BE2C (cell line): ENCODE measurements at regions not wholly inside any gene's neighbourhood (a gene's known extent, or its start where the extent isn't known, plus 50 kb on each side); places are given as distances from the start of the nearest gene placed in this dataset.

ENCODE experiments used
- DNase-seq: peaks from one replicate; pipeline ENCODE4 v3.0.0-alpha.2; 2020
- H3K27me3 ChIP-seq: fragments of 250-450 bp; sonication (Bioruptor Pico); 2 replicates; pipeline ENCODE4 v1.5.1; 2020; ENCODE audit warnings: mild to moderate bottlenecking
- H3K36me3 ChIP-seq: fragments of 250-450 bp; sonication (Bioruptor Pico); 2 replicates; pipeline ENCODE4 v1.5.1; 2020; ENCODE audit warnings: mild to moderate bottlenecking
- H3K4me1 ChIP-seq: fragments of 250-450 bp; sonication (Bioruptor Pico); 2 replicates; pipeline ENCODE4 v1.5.1; 2020
- H3K4me3 ChIP-seq: 2 replicates; pipeline ENCODE4 v1.5.1; 2011; ENCODE audit warnings: low read depth, low read length
- H3K9me3 ChIP-seq: fragments of 250-450 bp; sonication (Bioruptor Pico); 2 replicates; pipeline ENCODE4 v1.5.1; 2020
- CTCF ChIP-seq: IDR thresholded peaks from 2 replicates; pipeline ENCODE4 v1.5.1; 2012; ENCODE audit warnings: mild to moderate bottlenecking, low read depth, low read length

GRCh38 chr18:41849632-41850031 is 105.4 kb upstream of the PIK3C3 start:
- TF ChIP-seq CTCF: no peak
- Histone ChIP-seq H3K9me3 (no peaks in the 10 kb centered on the region), H3K4me3 (no peak overlapping the region), H3K4me1 (no peaks in the 10 kb centered on the region), H3K36me3 (no peaks in the 10 kb centered on the region), H3K27me3 (no peaks in the 10 kb centered on the region)
- no peak for DNase-seq

- no peak for DNase-seq
- no peak for TF ChIP-seq CTCF
Measured at GRCh38 chr18:41845563-41845962, 109.5 kb upstream of the PIK3C3 start.

GRCh38 chr18:41842886-41843285 is 112.1 kb upstream of the PIK3C3 start:
- Histone ChIP-seq H3K36me3 (no peaks in the 10 kb centered on the region), H3K4me3 (no peak overlapping the region), H3K9me3 (no peaks in the 10 kb centered on the region), H3K27me3 (no peaks in the 10 kb centered on the region), H3K4me1 (no peaks in the 10 kb centered on the region)
- TF ChIP-seq CTCF: no peak
- no peak for DNase-seq

More at GRCh38 chr18:41845563-41845962, 109.5 kb upstream of the PIK3C3 start:
- H3K36me3 ChIP-seq: no peaks in the 10 kb centered on the region
- no peak overlapping the region for H3K4me3 ChIP-seq
- H3K4me1 ChIP-seq: no peaks in the 10 kb centered on the region
- no peaks in the 10 kb centered on the region for H3K9me3 ChIP-seq
- H3K27me3 ChIP-seq: no peaks in the 10 kb centered on the region

- DNase-seq: no peak
- H3K27me3 ChIP-seq: no peaks in the 10 kb centered on the region
- H3K36me3 ChIP-seq: no peaks in the 10 kb centered on the region
- no peaks in the 10 kb centered on the region for H3K4me1 ChIP-seq
- no peak for TF ChIP-seq CTCF
- no peaks in the 10 kb centered on the region for H3K9me3 ChIP-seq
- H3K4me3 ChIP-seq: no peak overlapping the region
Measured at GRCh38 chr18:41829647-41830516, 125.2 kb upstream of the PIK3C3 start.

- Histone ChIP-seq H3K27me3 (no peaks in the 10 kb centered on the region), H3K4me1 (no peaks in the 10 kb centered on the region)
- no peak for DNase-seq
Measured at GRCh38 chr18:41828137-41828536, 126.9 kb upstream of the PIK3C3 start.

More at GRCh38 chr18:41828137-41828536, 126.9 kb upstream of the PIK3C3 start:
- Histone ChIP-seq H3K9me3 (no peaks in the 10 kb centered on the region), H3K36me3 (no peaks in the 10 kb centered on the region), H3K4me3 (no peak overlapping the region)
- TF ChIP-seq CTCF: no peak
